ENCODE measurements at regions not wholly inside any gene's neighbourhood (a gene's known extent, or its start where the extent isn't known, plus 50 kb on each side); places are given as distances from the start of the nearest gene placed in this dataset.

GRCh38 chrX:149302705-149303104, 202.4 kb downstream of the IDS start:
- TF ChIP-seq CTCF (IDR thresholded peaks at IDR 0.05; ENCODE audit: insufficient read depth, low read depth, low read length) (no peak), EZH2 (IDR thresholded peaks at IDR 0.05; ENCODE audit: insufficient read depth, low read length) (no peak)

Measured in astrocyte (in vitro differentiated cells and primary cell).